ENCODE measurements at regions not wholly inside any gene's neighbourhood (a gene's known extent, or its start where the extent isn't known, plus 50 kb on each side); places are given as distances from the start of the nearest gene placed in this dataset.

- intact Hi-C loops (cut with DNase I) = no loop called here
- peaks cover 3% of the 10 kb centered on the region for H3K9me3 ChIP-seq
- no peak for DNase-seq
- ATAC-seq = no peak
- no peaks in the 10 kb centered on the region for H3K27me3 ChIP-seq (ENCODE audit: insufficient read depth in 3 of 3, low read length in 2 of 3)
- H3K4me3 ChIP-seq = no peak overlapping the region
- 93 to 99% (median 95%) methylated on average over 7 of the region's 7 CpGs for WGBS, 3 donors
- no peak overlapping the region for H3K27ac ChIP-seq
- no peaks in the 10 kb centered on the region for H3K4me1 ChIP-seq
- H3K36me3 ChIP-seq (ENCODE audit: insufficient read depth in 1 of 2, low read depth in 1 of 2) = no peaks in the 10 kb centered on the region
- no peak for TF ChIP-seq CTCF (IDR thresholded peaks at IDR 0.05)
Measured at GRCh38 chr5:142411103-142411502, 86.3 kb upstream of the SPRY4 start.

- TF ChIP-seq CTCF (IDR thresholded peaks at IDR 0.05) = no peak
- H3K4me1 ChIP-seq = no peaks in the 10 kb centered on the region
- intact Hi-C loops (cut with DNase I) = no loop called here
- H3K4me3 ChIP-seq = no peak overlapping the region
- H3K27ac ChIP-seq = no peak overlapping the region
- H3K36me3 ChIP-seq (ENCODE audit: insufficient read depth in 1 of 2, low read depth in 1 of 2) = no peaks in the 10 kb centered on the region
- H3K27me3 ChIP-seq (ENCODE audit: insufficient read depth in 3 of 3, low read length in 2 of 3) = no peaks in the 10 kb centered on the region
- WGBS, 3 donors = 88% methylated on average over 19 of the region's 19 CpGs
- peaks cover 1% of the 10 kb centered on the region for H3K9me3 ChIP-seq
- ATAC-seq (no peak), DNase-seq (no peak)
Measured at GRCh38 chr5:142408981-142409481, 84.2 kb upstream of the SPRY4 start.

GRCh38 chr5:142408536-142408935 lies 83.7 kb upstream of the SPRY4 start:
- no peaks in the 10 kb centered on the region for H3K27me3 ChIP-seq (ENCODE audit: insufficient read depth in 3 of 3, low read length in 2 of 3)
- DNase-seq (no peak), ATAC-seq (no peak)
- no peaks in the 10 kb centered on the region for H3K9me3 ChIP-seq
- 80 to 84% (median 82%) methylated on average over 7 of the region's 7 CpGs for WGBS, 3 donors
- H3K36me3 ChIP-seq (ENCODE audit: insufficient read depth in 1 of 2, low read depth in 1 of 2) = no peaks in the 10 kb centered on the region
- H3K27ac ChIP-seq = no peak overlapping the region
- no peak for TF ChIP-seq CTCF (IDR thresholded peaks at IDR 0.05)
- H3K4me1 ChIP-seq = no peaks in the 10 kb centered on the region
- H3K4me3 ChIP-seq = no peak overlapping the region
- intact Hi-C loops (cut with DNase I) = no loop called here

- ATAC-seq = no peak
Measured at GRCh38 chr5:142405814-142406395, 81.1 kb upstream of the SPRY4 start.

More at GRCh38 chr5:142405814-142406395, 81.1 kb upstream of the SPRY4 start:
- Histone ChIP-seq H3K27ac (no peak overlapping the region), H3K9me3 (no peaks in the 10 kb centered on the region), H3K4me1 (no peaks in the 10 kb centered on the region), H3K36me3 (ENCODE audit: insufficient read depth in 1 of 2, low read depth in 1 of 2) (no peaks in the 10 kb centered on the region), H3K27me3 (ENCODE audit: insufficient read depth in 3 of 3, low read length in 2 of 3) (no peaks in the 10 kb centered on the region), H3K4me3 (no peak overlapping the region)
- WGBS, 3 donors = 71 to 90% (median 77%) methylated on average over 6 of the region's 6 CpGs
- intact Hi-C loops (cut with DNase I) = no loop called here
- no peak for TF ChIP-seq CTCF (IDR thresholded peaks at IDR 0.05)
- DNase-seq = no peak

Data from psoas muscle (tissue), 7 donors.